ENCODE measurements at regions not wholly inside any gene's neighbourhood (a gene's known extent, or its start where the extent isn't known, plus 50 kb on each side); places are given as distances from the start of the nearest gene placed in this dataset.
"Not testable (repeated sequence)": the region's sequence is repeated elsewhere in the genome, so short reads cannot be mapped to it uniquely, and the experiment has no call there.

DNA sequence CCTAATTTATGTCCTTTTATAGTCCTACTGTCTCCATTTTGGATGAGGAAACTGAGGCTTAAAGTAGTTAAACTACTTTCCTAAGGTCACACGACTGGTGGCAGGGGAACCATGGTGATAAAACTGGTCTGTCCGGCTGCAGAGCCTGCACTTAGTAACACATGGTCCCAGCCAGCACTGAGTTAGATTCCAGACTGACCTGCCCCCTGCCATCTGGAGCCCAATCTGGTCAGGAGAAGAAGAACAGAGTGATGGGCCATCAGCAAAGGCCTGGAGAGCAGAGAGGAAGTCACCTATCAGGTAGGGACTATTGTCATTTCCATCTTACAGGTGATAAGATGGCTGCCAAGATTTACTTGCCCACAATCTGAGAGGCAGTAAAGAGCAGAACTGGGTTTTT lies 86.6 kb upstream of the SLC25A48 start:
- no peaks in the 10 kb centered on the region for H3K4me1 Mint-ChIP-seq (ENCODE audit: low read depth)
- peaks cover 5% of the 10 kb centered on the region; the same call in 1 of the 2 replicates for H3K9me3 Mint-ChIP-seq
- TF ChIP-seq, protein P1, sequence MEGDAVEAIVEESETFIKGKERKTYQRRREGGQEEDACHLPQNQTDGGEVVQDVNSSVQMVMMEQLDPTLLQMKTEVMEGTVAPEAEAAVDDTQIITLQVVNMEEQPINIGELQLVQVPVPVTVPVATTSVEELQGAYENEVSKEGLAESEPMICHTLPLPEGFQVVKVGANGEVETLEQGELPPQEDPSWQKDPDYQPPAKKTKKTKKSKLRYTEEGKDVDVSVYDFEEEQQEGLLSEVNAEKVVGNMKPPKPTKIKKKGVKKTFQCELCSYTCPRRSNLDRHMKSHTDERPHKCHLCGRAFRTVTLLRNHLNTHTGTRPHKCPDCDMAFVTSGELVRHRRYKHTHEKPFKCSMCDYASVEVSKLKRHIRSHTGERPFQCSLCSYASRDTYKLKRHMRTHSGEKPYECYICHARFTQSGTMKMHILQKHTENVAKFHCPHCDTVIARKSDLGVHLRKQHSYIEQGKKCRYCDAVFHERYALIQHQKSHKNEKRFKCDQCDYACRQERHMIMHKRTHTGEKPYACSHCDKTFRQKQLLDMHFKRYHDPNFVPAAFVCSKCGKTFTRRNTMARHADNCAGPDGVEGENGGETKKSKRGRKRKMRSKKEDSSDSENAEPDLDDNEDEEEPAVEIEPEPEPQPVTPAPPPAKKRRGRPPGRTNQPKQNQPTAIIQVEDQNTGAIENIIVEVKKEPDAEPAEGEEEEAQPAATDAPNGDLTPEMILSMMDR (IDR thresholded peaks at IDR 0.05) = no peak
- no peak overlapping the region for H3K27ac Mint-ChIP-seq
- no peak overlapping the region for H3K4me3 Mint-ChIP-seq
- DNase-seq = no peak
- peaks cover 5% of the 10 kb centered on the region for H3K27me3 Mint-ChIP-seq (ENCODE audit: insufficient read depth)
- H3K36me3 Mint-ChIP-seq (ENCODE audit: low read depth) = no peaks in the 10 kb centered on the region

DNA sequence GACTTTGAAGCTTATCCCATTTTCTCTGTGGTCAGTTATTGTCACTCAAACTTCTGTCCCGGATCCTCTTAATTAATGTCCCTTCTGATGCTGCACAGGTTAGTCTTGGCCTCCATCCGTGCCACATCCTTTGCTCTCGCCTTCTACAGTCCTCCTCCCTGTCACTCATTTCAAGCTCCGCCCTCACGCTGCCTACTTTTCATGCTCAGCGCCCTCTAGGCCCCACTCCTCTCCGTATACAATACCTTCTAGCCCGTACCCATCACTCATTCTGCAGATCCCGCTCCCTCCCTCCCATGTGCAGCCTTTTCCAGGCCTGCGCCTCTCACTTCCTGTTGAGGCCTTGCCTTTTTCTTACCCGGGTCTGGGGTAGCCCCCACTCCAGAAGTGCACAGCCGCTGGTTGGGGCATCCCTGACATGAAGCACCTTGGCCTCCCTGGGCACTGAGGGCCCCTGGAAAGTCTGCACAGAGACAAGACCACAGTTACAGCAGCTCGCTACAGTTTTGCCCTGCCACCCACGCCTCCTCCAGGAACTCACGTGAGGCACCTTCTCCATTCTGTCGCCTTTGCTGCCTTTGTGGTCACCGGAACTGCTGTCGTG lies 88.5 kb upstream of the SLC25A48 start:
- no peak for DNase-seq
- no peak overlapping the region for H3K27ac Mint-ChIP-seq

DNA sequence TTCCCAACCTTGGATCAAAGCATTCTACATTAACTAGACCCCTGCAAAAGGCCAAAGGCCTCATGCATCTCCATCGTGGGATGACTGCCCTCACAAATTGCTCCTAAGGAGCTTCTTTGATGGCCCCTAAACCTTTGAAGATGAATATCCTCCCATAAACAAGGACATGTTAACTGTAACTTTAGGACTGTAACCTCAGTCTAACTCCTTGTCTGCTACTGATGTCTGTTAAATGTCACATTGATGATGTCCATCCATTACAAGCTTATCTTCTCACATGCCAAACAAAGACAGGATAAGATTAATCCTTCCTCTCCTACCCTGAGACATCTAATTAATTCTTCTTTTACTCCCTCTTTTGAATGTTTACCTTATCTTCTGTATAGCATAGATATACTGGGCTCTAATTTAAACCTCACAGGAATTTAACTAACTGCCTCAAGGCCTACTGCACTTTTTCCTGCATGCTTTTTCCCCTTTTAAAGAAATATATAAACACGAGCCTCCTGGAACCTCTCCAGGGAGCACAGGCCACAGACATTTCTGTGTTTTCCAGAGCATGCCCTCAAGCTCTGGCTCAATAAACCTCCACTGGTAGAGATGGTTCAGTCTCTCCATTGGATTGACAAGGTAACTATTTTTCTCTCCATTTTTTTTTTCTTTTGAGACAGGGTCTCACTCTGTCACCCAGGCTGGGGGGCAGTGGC lies 90.6 kb upstream of the SLC25A48 start:
- no peak for DNase-seq
- TF ChIP-seq, protein P1 (IDR thresholded peaks at IDR 0.05) = no peak
- H3K36me3 Mint-ChIP-seq (ENCODE audit: low read depth) = no peaks in the 10 kb centered on the region
- no peak overlapping the region for H3K4me3 Mint-ChIP-seq
- H3K27me3 Mint-ChIP-seq (ENCODE audit: insufficient read depth) = peaks cover 14% of the 10 kb centered on the region
- no peaks in the 10 kb centered on the region for H3K4me1 Mint-ChIP-seq (ENCODE audit: low read depth)
- no peak overlapping the region for H3K27ac Mint-ChIP-seq
- peaks cover 5% of the 10 kb centered on the region; the same call in 1 of the 2 replicates for H3K9me3 Mint-ChIP-seq

More for the DNA sequence above, 88.5 kb upstream of the SLC25A48 start:
- no peak overlapping the region for H3K4me3 Mint-ChIP-seq
- H3K27me3 Mint-ChIP-seq (ENCODE audit: insufficient read depth) = peaks cover 9% of the 10 kb centered on the region
- H3K36me3 Mint-ChIP-seq (ENCODE audit: low read depth) = no peaks in the 10 kb centered on the region
- H3K4me1 Mint-ChIP-seq (ENCODE audit: low read depth) = no peaks in the 10 kb centered on the region
- peaks cover 5% of the 10 kb centered on the region; the same call in 1 of the 2 replicates for H3K9me3 Mint-ChIP-seq
- TF ChIP-seq, protein P1 (IDR thresholded peaks at IDR 0.05) = no peak

DNA sequence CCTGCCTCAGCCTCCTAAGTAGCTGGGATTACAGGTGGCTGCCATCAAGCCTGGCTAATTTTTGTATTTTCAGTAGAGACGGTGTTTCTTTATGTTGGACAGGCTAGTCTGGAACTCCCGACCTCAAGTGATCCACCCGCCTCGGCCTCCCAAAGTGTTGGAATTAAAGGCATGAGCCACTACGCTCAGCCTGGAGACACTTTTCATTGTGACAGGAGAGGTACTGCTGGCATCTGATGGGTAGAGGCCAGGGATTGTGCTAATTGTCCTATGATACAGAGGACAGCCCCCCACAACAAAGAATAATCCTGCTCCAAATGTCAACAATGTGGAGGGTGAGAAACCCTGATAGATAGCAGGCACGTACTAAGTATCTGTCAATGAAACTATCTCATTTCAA lies 91.3 kb upstream of the SLC25A48 start:
- no peak for DNase-seq
- Mint-ChIP-seq H3K27me3 (ENCODE audit: insufficient read depth) (peaks cover 19% of the 10 kb centered on the region), H3K27ac (no peak overlapping the region), H3K9me3 (peaks cover 5% of the 10 kb centered on the region; the same call in 1 of the 2 replicates), H3K4me1 (ENCODE audit: low read depth) (no peaks in the 10 kb centered on the region), H3K4me3 (no peak overlapping the region), H3K36me3 (ENCODE audit: low read depth) (no peaks in the 10 kb centered on the region)
- TF ChIP-seq, protein P1 (IDR thresholded peaks at IDR 0.05) = no peak

DNA sequence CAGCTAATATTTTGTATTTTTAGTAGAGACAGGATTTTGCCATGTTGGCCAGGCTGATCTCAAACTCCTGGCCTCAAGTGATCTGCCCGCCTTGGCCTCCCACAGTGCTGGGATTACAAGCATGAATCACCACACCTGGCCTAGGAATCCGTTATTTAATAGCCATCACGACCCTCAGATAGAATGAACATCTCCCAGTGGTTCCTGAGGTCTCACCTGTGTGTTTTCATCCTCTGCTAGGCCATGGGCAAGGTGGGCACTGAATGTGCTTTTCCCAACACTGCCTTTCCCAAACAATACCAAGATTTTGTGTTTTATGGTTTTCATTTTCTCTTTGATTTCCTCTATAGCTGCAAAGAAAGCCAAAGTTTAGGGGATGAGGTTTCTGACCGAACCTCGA lies 92.2 kb upstream of the SLC25A48 start:
- H3K27ac Mint-ChIP-seq; H3K4me3 Mint-ChIP-seq; DNase-seq; H3K4me1 Mint-ChIP-seq (ENCODE audit: low read depth); H3K36me3 Mint-ChIP-seq (ENCODE audit: low read depth); H3K9me3 Mint-ChIP-seq: not testable (repeated sequence)
- H3K27me3 Mint-ChIP-seq (ENCODE audit: insufficient read depth) = peaks cover 22% of the 10 kb centered on the region

DNA sequence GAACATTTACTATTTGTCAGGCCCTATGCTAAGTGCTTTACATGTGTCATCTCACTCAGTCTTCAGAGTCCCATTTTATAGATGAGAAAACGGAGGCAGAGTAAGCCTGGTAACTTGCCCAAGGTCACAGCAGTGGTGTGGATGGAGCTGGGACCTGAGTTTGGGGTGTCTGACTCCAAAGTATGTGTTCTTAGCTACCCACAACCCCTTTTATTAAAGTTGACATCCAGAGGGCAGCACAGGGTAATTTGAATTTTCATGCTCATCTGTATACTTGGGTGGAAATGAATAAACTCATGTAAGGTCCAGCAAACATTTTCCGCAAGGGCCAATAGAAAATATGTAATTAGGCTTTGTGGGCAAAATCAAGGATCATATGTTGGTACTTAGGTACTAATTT lies 93.4 kb upstream of the SLC25A48 start:
- TF ChIP-seq, protein P1 (IDR thresholded peaks at IDR 0.05) = no peak
- H3K4me1 Mint-ChIP-seq (ENCODE audit: low read depth) = no peaks in the 10 kb centered on the region
- DNase-seq = no peak
- H3K4me3 Mint-ChIP-seq = no peak overlapping the region
- no peak overlapping the region for H3K27ac Mint-ChIP-seq
- peaks cover 34% of the 10 kb centered on the region for H3K27me3 Mint-ChIP-seq (ENCODE audit: insufficient read depth)
- peaks cover 5% of the 10 kb centered on the region; the same call in 1 of the 2 replicates for H3K9me3 Mint-ChIP-seq
- no peaks in the 10 kb centered on the region for H3K36me3 Mint-ChIP-seq (ENCODE audit: low read depth)
